Keratinocyte (primary cell): ENCODE measurements at regions not wholly inside any gene's neighbourhood (a gene's known extent, or its start where the extent isn't known, plus 50 kb on each side); places are given as distances from the start of the nearest gene placed in this dataset.

Source experiments
- CTCF ChIP-seq, 3 experiments: IDR thresholded peaks in 1 of 3; conservative IDR thresholded peaks in 1 of 3; optimal IDR thresholded peaks in 1 of 3; 2 replicates in 2 of 3; 3 replicates in 1 of 3; pipeline versions ENCODE3 to v1.5.1; 2011; ENCODE audit warnings: low read length in 3 of 3, mild to moderate bottlenecking in 3 of 3, moderate library complexity in 2 of 3, control low read depth in 1 of 3, inconsistent platforms in 1 of 3; ENCODE audit not compliant: insufficient read depth in 2 of 3; ENCODE audit errors: extremely low read depth in 1 of 3
- EZH2 ChIP-seq: IDR thresholded peaks from one replicate; pipeline ENCODE4 v1.6.1; 2012; ENCODE audit warnings: inconsistent platforms, mild to moderate bottlenecking, low read length, moderate library complexity

- TF ChIP-seq EZH2: peak; percentile 26
- no peak for TF ChIP-seq CTCF (optimal IDR thresholded peaks at IDR 0.05 in 1 of 3, IDR thresholded peaks at IDR 0.05 in 1 of 3, conservative IDR thresholded peaks at IDR 0.05 in 1 of 3; ENCODE audit: extremely low read depth in 1 of 3, insufficient read depth in 2 of 3, low read length in 3 of 3)
These were observed 92.6 kb upstream of the CASZ1 start for GRCh38 chr1:10888791-10889649.
